ENCODE measurements at regions not wholly inside any gene's neighbourhood (a gene's known extent, or its start where the extent isn't known, plus 50 kb on each side); places are given as distances from the start of the nearest gene placed in this dataset.

- BruUV-seq (replicated peaks), result no TSS peak
- Histone ChIP-seq H3K9me3 (replicated peaks; ENCODE audit: control insufficient read depth, insufficient read depth, low read length) (no peaks in the 10 kb centered on the region), H3K4me2 (ENCODE audit: control insufficient read depth, insufficient read depth) (no peak overlapping the region), H3K4me1 (ENCODE audit: control insufficient read depth, insufficient read depth, low read length) (no peaks in the 10 kb centered on the region), H3K79me2 (ENCODE audit: control insufficient read depth, insufficient read depth, low read length) (no peaks in the 10 kb centered on the region), H3K4me3 (no peak overlapping the region), H3K9ac (ENCODE audit: control insufficient read depth, insufficient read depth, low read length) (no peak overlapping the region), H4K20me1 (ENCODE audit: control insufficient read depth, insufficient read depth) (no peaks in the 10 kb centered on the region), H3K27ac (ENCODE audit: control insufficient read depth, insufficient read depth) (no peak overlapping the region), H3K27me3 (replicated peaks in 1 of 2; ENCODE audit: control insufficient read depth in 2 of 2, insufficient read depth in 2 of 2, low read length in 1 of 2) (no peaks in the 10 kb centered on the region), H3K36me3 (ENCODE audit: control insufficient read depth in 2 of 2, insufficient read depth in 2 of 2, low read length in 1 of 2) (no peaks in the 10 kb centered on the region), H2AFZ (ENCODE audit: control insufficient read depth, low read depth, low read length) (no peak overlapping the region)
- CTCF ChIA-PET, result interaction anchor here (1.1 kb wide), 1 partner anchor 26 kb away, joined by 3 read pairs; no protein-coding TSS in a partner anchor
- no peak for FAIRE-seq
- SMC1A ChIA-PET (ENCODE audit: uncharacterized antibody, unreplicated experiment), result no interaction called here
- RAD21 ChIA-PET (ENCODE audit: unreplicated experiment), result no interaction called here
- 84% methylated on average over 4 of the region's 4 CpGs for WGBS (ENCODE audit: insufficient coverage, insufficient replicate concordance, low lambda C conversion rate, missing lambda C conversion rate)
- in situ Hi-C loops (cut with MboI), result no loop called here
- POLR2A ChIA-PET, result no interaction called here
- DNase-seq (ENCODE audit: low read depth, low spot score), result no peak
- intact Hi-C loops (cut with micrococcal nuclease; ENCODE audit: unreplicated experiment), result no loop called here
- ATAC-seq, result no peak
- TF ChIP-seq NR2C1 (IDR thresholded peaks at IDR 0.05) (no peak), GATAD2B (conservative IDR thresholded peaks at IDR 0.05; ENCODE audit: low read depth) (no peak), SMAD1 (IDR thresholded peaks at IDR 0.05; ENCODE audit: low read depth, partially characterized antibody) (no peak), SRF (IDR thresholded peaks at IDR 0.05; ENCODE audit: low read depth in 2 of 2, low read length in 2 of 2) (no peak), CEBPZ (IDR thresholded peaks at IDR 0.05; ENCODE audit: low read depth, low read length) (no peak), PRDM15 (CRISPR knock-in tag; IDR thresholded peaks at IDR 0.05) (no peak), ETV6 (conservative IDR thresholded peaks at IDR 0.05 in 1 of 2, IDR thresholded peaks at IDR 0.05 in 1 of 2; ENCODE audit: borderline replicate concordance in 1 of 2, low read depth in 1 of 2) (no peak), STAT3 (IDR thresholded peaks at IDR 0.05; ENCODE audit: low read depth, low read length) (no peak), SREBF2 (IDR thresholded peaks at IDR 0.05; ENCODE audit: low read length) (no peak), HCFC1 (IDR thresholded peaks at IDR 0.05; ENCODE audit: low read length) (no peak), SKIL (IDR thresholded peaks at IDR 0.05; ENCODE audit: low read depth, poor library complexity, severe bottlenecking) (no peak), ZNF384 (IDR thresholded peaks at IDR 0.05; ENCODE audit: borderline replicate concordance, low read depth, low read length) (no peak), CEBPB (IDR thresholded peaks at IDR 0.05; ENCODE audit: borderline replicate concordance in 1 of 2, low read depth in 2 of 2, low read length in 2 of 2) (no peak), NFYB (IDR thresholded peaks at IDR 0.05; ENCODE audit: insufficient read depth, low read depth, low read length) (no peak), STAT1 (conservative IDR thresholded peaks at IDR 0.05) (no peak)
These were observed 673.7 kb downstream of the CDH8 start for GRCh38 chr16:61362585-61362984.
